Activated T-cell treated with anti-CD3 and anti-CD28 coated beads, Interleukin-2, amount 50 U/mL, for 24 hours (primary cell): ENCODE measurements at regions not wholly inside any gene's neighbourhood (a gene's known extent, or its start where the extent isn't known, plus 50 kb on each side); places are given as distances from the start of the nearest gene placed in this dataset.

Source experiments
- DNase-seq: peaks from one replicate; pipeline ENCODE4 v3.0.0-alpha.2; 2020
- H3K27ac Mint-ChIP-seq: 2 replicates; pipeline ENCODE4 v1.8.0; 2020; ENCODE audit warnings: mild to moderate bottlenecking, mixed read lengths
- H3K27me3 Mint-ChIP-seq: 2 replicates; pipeline ENCODE4 v1.8.0; 2020; ENCODE audit warnings: mixed read lengths
- H3K36me3 Mint-ChIP-seq: 2 replicates; pipeline ENCODE4 v1.8.0; 2020; ENCODE audit warnings: low read depth, mixed read lengths
- H3K4me1 Mint-ChIP-seq: 2 replicates; pipeline ENCODE4 v1.8.0; 2020; ENCODE audit warnings: low read depth, mixed read lengths
- H3K4me3 Mint-ChIP-seq: 2 replicates; pipeline ENCODE4 v1.8.0; 2020; ENCODE audit warnings: mild to moderate bottlenecking, moderate library complexity, mixed read lengths
- H3K9me3 Mint-ChIP-seq: 2 replicates; pipeline ENCODE4 v1.8.0; 2020; ENCODE audit warnings: mixed read lengths

DNA sequence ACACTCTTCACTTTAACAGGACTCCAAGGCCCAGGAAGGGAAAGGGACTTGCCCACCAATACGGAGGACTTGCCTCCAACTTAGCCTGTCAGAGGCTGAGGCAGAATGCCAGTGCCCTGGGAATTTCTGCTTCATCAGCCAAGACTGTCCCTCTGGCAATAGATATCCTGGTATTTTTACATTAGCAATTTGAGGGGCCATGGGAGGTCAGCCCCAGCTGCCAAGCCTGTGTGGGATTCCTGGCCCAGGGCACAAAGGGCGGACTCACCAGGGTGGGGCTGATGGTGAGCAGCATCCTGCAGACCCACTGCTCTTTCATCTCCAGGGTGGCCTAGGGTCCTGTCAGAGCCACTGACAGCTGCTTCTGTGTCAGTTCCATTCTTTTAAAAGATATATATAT lies 78.3 kb upstream of the CIBAR2 start:
- no peak overlapping the region for H3K27ac Mint-ChIP-seq
- peaks cover 10% of the 10 kb centered on the region for H3K9me3 Mint-ChIP-seq
- no peak for DNase-seq
- no peaks in the 10 kb centered on the region for H3K4me1 Mint-ChIP-seq
- H3K36me3 Mint-ChIP-seq = no peaks in the 10 kb centered on the region
- H3K4me3 Mint-ChIP-seq = no peak overlapping the region
- peaks cover 4% of the 10 kb centered on the region for H3K27me3 Mint-ChIP-seq

DNA sequence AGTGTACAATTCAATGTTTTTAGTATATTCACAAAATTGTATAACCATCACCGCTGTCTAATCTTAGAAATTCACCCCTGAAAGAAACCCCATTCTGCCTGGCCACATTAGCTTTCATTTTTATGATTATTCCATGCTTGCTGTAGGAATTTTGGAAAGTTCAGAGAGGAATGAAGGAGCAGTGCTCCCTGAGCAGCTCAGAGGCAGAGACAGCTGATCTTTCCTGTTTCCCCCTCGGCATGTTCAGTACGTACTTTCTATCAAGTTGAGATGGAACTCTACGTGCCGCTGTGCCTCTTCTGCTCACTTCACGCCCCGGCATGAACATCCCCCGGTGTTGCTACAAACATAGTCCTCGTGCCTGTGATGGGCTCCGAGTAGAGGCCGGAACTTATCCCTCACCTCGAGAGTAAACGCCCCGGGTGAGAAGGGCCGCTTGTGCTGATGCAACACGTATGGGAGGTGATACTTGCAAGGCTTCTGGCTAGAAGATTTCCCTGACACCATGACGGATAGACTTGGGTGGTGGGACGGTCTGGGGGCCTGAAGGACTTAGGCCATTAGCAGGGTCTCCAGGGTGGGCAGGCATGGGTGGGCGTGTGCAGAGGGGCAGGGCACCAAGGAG lies 79.2 kb upstream of the CIBAR2 start:
- H3K9me3 Mint-ChIP-seq = peaks cover 10% of the 10 kb centered on the region

DNA sequence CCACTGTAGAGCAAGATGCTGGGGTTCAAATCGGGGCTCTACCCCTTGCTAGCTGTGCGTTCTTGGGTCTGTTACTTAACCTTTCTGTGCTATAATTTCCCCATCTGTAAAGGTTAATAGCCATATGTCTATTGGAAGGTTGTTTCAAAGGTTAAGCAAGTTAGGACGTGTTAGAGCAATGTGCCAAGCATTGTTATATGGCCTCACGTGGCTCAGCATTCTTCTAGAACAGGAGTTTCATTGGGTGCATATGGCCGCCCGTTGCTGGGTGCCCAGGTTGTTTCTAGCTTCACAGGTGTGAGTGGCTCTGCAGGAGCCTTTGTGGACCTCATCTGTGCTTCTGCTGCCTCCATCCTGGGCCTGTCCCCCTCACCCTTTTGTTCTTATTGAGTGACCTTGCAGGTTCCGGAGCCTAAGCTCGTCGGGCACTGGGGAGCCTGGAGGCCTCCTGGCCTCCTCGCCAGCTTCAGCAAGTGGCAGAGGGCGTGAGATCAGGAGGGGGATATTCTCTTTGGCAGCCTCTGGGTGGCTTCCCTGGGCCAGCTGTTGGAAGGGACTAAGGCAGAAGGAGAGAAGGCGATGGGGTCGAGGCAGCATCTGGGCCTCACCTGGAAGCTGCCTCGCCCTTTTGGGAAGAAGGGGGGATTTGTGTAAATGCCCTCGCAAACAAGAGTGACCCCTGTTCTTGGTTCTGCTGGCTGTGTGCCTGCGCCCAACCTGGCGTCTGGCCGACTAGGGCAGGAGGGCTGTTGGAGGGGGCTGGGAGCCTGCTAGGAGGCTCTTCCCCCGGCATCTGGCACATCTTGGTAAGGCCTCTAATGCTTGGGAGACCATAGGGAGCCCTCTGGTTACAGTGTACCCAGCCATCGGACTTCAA lies 80.2 kb upstream of the CIBAR2 start:
- H3K36me3 Mint-ChIP-seq = no peaks in the 10 kb centered on the region
- H3K27me3 Mint-ChIP-seq = no peaks in the 10 kb centered on the region
- H3K9me3 Mint-ChIP-seq = peaks cover 10% of the 10 kb centered on the region
- DNase-seq = no peak
- no peak overlapping the region for H3K4me3 Mint-ChIP-seq
- no peaks in the 10 kb centered on the region for H3K4me1 Mint-ChIP-seq
- no peak overlapping the region for H3K27ac Mint-ChIP-seq

More for the DNA sequence above, 79.2 kb upstream of the CIBAR2 start:
- no peak overlapping the region for H3K27ac Mint-ChIP-seq
- no peaks in the 10 kb centered on the region for H3K4me1 Mint-ChIP-seq
- H3K36me3 Mint-ChIP-seq = no peaks in the 10 kb centered on the region
- no peak overlapping the region for H3K4me3 Mint-ChIP-seq
- no peaks in the 10 kb centered on the region for H3K27me3 Mint-ChIP-seq
- no peak for DNase-seq

DNA sequence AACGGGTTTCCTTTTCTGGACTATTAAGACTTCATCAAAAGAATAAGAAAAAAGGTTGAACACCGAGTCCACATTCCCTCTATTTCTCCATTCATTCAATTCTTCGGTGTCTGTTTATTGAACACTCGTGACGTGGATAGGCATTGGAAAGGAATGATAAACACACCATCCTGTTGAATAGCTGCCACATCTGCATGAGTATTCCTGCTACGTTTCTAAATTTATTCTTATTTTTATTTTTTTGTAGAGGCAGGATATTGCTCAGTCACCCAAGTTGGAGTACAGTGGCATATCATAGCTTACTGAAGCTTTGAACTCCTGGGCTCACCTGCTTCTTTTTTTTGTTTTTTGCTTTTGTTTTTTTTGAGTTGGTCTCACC lies 80.8 kb upstream of the CIBAR2 start:
- Mint-ChIP-seq H3K27me3 (no peaks in the 10 kb centered on the region), H3K9me3 (peaks cover 10% of the 10 kb centered on the region), H3K36me3 (no peaks in the 10 kb centered on the region), H3K4me1 (no peaks in the 10 kb centered on the region), H3K27ac (no peak overlapping the region), H3K4me3 (no peak overlapping the region)
- no peak for DNase-seq

DNA sequence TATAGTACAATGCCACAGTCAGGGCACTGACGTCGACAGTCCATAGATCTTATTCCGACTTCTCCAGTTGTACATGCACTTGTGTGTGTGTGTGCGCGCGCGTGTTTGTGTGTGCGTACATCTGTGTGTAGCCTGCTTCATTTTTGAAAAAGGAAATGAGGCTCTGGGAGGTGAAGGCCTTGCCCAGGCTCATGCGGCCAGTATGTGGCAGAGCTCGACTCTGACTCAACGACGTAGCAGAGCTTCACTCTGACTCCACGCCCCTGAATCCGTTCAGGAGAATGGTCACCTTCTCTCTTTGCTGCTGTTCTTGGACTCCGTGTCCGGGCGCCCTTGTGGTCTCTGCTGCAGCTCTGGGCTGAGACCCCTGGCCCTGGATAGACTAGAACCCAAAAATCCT lies 81.6 kb upstream of the CIBAR2 start:
- Mint-ChIP-seq H3K27me3 (no peaks in the 10 kb centered on the region), H3K4me1 (no peaks in the 10 kb centered on the region), H3K27ac (no peak overlapping the region), H3K9me3 (peaks cover 8% of the 10 kb centered on the region), H3K4me3 (no peak overlapping the region), H3K36me3 (no peaks in the 10 kb centered on the region)
- DNase-seq = no peak

GRCh38 chr16:85194307-85195270 lies 82.3 kb upstream of the CIBAR2 start:
- no peak for DNase-seq
- Mint-ChIP-seq H3K4me3 (no peak overlapping the region), H3K27me3 (no peaks in the 10 kb centered on the region), H3K36me3 (no peaks in the 10 kb centered on the region), H3K9me3 (peaks cover 4% of the 10 kb centered on the region), H3K4me1 (no peaks in the 10 kb centered on the region), H3K27ac (no peak overlapping the region)

- Mint-ChIP-seq H3K9me3 (no peaks in the 10 kb centered on the region), H3K27me3 (no peaks in the 10 kb centered on the region), H3K4me1 (no peaks in the 10 kb centered on the region), H3K4me3 (no peak overlapping the region), H3K27ac (no peak overlapping the region), H3K36me3 (no peaks in the 10 kb centered on the region)
- DNase-seq = no peak
These were observed 83.0 kb upstream of the CIBAR2 start for GRCh38 chr16:85195271-85195647.

- H3K27ac Mint-ChIP-seq = no peak overlapping the region
These were observed 83.9 kb upstream of the CIBAR2 start for GRCh38 chr16:85195900-85196772.

DNA sequence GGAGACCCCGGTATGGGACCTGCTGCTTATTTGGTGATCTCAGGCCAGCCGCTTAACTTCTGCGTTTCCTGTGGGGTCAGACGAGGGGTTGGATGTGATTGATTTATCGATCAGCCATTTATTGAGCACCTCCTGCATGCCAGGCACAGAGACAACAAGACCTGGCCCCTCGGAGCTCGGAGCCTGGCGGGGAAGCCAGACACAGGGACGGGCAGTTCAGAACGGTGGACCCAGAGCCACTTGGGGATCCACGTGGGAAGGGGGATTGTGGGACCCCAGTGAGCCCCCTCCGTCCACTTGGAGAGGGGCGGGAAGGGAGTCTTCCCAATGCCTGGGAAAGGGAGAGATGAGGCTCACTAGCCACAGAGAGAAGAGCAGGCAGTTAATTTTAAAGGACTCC lies 84.7 kb upstream of the CIBAR2 start:
- Mint-ChIP-seq H3K4me1 (no peaks in the 10 kb centered on the region), H3K36me3 (no peaks in the 10 kb centered on the region), H3K9me3 (no peaks in the 10 kb centered on the region), H3K27ac (no peak overlapping the region), H3K4me3 (no peak overlapping the region), H3K27me3 (no peaks in the 10 kb centered on the region)
- no peak for DNase-seq

More at GRCh38 chr16:85195900-85196772, 83.9 kb upstream of the CIBAR2 start:
- no peaks in the 10 kb centered on the region for H3K27me3 Mint-ChIP-seq
- no peaks in the 10 kb centered on the region for H3K9me3 Mint-ChIP-seq
- H3K36me3 Mint-ChIP-seq = no peaks in the 10 kb centered on the region
- no peak for DNase-seq
- H3K4me1 Mint-ChIP-seq = no peaks in the 10 kb centered on the region
- H3K4me3 Mint-ChIP-seq = no peak overlapping the region

GRCh38 chr16:85197611-85198566 lies 85.6 kb upstream of the CIBAR2 start:
- no peak overlapping the region for H3K27ac Mint-ChIP-seq
- H3K4me3 Mint-ChIP-seq = no peak overlapping the region
- DNase-seq = no peak
- no peaks in the 10 kb centered on the region for H3K4me1 Mint-ChIP-seq
- no peaks in the 10 kb centered on the region for H3K9me3 Mint-ChIP-seq
- no peaks in the 10 kb centered on the region for H3K27me3 Mint-ChIP-seq
- H3K36me3 Mint-ChIP-seq = no peaks in the 10 kb centered on the region

DNA sequence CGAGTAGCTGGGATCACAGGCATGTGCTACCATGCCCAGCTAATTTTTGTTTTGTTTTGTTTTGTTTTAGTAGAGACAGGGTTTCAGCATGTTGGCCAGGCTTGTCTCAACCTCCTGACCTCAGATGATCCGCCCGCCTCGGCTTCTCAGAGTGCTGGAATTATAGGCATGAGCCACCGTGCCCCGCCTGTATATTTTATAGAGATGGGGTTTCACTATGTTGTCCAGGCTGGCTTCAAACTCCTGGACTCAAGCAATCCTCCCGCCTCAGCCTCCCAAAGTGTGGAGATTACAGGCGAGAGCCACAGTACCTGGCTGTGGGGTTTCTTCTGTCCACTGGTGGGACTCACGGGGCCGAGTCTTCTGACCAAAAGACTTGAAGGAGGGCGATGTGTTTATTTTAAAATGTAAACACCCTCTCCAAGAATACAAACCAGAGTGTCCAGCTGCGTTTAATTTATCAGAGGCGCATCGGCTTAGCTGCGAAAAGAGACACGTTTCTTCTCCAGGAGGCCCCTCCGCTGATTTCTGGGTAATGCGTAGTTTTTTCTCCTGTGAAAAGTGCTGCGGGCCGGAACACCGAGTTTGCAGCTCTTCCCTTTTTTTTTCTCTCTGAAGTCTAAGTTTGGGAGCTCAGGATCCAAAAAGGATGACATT lies 86.9 kb upstream of the CIBAR2 start:
- H3K27ac Mint-ChIP-seq = no peak overlapping the region
- H3K27me3 Mint-ChIP-seq = no peaks in the 10 kb centered on the region

GRCh38 chr16:85199880-85200279 lies 87.6 kb upstream of the CIBAR2 start:
- no peak overlapping the region for H3K4me3 Mint-ChIP-seq
- H3K4me1 Mint-ChIP-seq = no peaks in the 10 kb centered on the region
- no peaks in the 10 kb centered on the region for H3K9me3 Mint-ChIP-seq
- H3K27ac Mint-ChIP-seq = no peak overlapping the region
- no peak for DNase-seq
- H3K36me3 Mint-ChIP-seq = no peaks in the 10 kb centered on the region
- H3K27me3 Mint-ChIP-seq = no peaks in the 10 kb centered on the region

More for the DNA sequence above, 86.9 kb upstream of the CIBAR2 start:
- no peaks in the 10 kb centered on the region for H3K36me3 Mint-ChIP-seq
- no peak for DNase-seq
- H3K4me1 Mint-ChIP-seq = no peaks in the 10 kb centered on the region
- no peaks in the 10 kb centered on the region for H3K9me3 Mint-ChIP-seq
- no peak overlapping the region for H3K4me3 Mint-ChIP-seq
